Brain microvascular endothelial cell (primary cell): ENCODE measurements at regions not wholly inside any gene's neighbourhood (a gene's known extent, or its start where the extent isn't known, plus 50 kb on each side); places are given as distances from the start of the nearest gene placed in this dataset.

Experiments used
- DNase-seq: peaks from one replicate; pipeline ENCODE4 v3.0.0-alpha.2; 2020
- H3K27ac ChIP-seq: fragments of 250-450 bp; sonication (Bioruptor Pico); 2 replicates; pipeline ENCODE4 v1.5.1; 2020; ENCODE audit warnings: mild to moderate bottlenecking, moderate library complexity
- H3K27me3 ChIP-seq: fragments of 250-450 bp; sonication (Bioruptor Pico); replicated peaks from 2 replicates; pipeline ENCODE4 v1.5.1; 2020; ENCODE audit warnings: mild to moderate bottlenecking
- H3K36me3 ChIP-seq: fragments of 250-450 bp; sonication (Bioruptor Pico); replicated peaks from 2 replicates; pipeline ENCODE4 v1.5.1; 2020; ENCODE audit warnings: mild to moderate bottlenecking
- H3K4me3 ChIP-seq: 2 replicates; pipeline ENCODE4 v1.5.1; 2011; ENCODE audit warnings: low read depth, mild to moderate bottlenecking, control low read depth, low read length, moderate library complexity
- in situ Hi-C: cut with HindIII; loops from 2 replicates; pipeline ENCODE4 v1.10.0; 2017; ENCODE audit warnings: low sequenced_read_pairs, low pct_ligation_motif_present
- TF ChIP-seq, protein P1 (sequence below): IDR thresholded peaks from 2 replicates; pipeline ENCODE4 v1.5.1; 2011; ENCODE audit warnings: low read depth, mild to moderate bottlenecking, moderate library complexity, low read length, control low read depth, inconsistent platforms; ENCODE audit errors: missing control alignments

GRCh38 chr13:84417416-84417815 is 535.1 kb upstream of the SLITRK1 start:
- in situ Hi-C loops: no loop called here
- H3K27ac ChIP-seq: no peak overlapping the region
- H3K4me3 ChIP-seq: no peak overlapping the region
- DNase-seq: no peak
- H3K27me3 ChIP-seq: no peaks in the 10 kb centered on the region
- no peaks in the 10 kb centered on the region for H3K36me3 ChIP-seq
- TF ChIP-seq, protein P1, sequence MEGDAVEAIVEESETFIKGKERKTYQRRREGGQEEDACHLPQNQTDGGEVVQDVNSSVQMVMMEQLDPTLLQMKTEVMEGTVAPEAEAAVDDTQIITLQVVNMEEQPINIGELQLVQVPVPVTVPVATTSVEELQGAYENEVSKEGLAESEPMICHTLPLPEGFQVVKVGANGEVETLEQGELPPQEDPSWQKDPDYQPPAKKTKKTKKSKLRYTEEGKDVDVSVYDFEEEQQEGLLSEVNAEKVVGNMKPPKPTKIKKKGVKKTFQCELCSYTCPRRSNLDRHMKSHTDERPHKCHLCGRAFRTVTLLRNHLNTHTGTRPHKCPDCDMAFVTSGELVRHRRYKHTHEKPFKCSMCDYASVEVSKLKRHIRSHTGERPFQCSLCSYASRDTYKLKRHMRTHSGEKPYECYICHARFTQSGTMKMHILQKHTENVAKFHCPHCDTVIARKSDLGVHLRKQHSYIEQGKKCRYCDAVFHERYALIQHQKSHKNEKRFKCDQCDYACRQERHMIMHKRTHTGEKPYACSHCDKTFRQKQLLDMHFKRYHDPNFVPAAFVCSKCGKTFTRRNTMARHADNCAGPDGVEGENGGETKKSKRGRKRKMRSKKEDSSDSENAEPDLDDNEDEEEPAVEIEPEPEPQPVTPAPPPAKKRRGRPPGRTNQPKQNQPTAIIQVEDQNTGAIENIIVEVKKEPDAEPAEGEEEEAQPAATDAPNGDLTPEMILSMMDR: no peak

DNA sequence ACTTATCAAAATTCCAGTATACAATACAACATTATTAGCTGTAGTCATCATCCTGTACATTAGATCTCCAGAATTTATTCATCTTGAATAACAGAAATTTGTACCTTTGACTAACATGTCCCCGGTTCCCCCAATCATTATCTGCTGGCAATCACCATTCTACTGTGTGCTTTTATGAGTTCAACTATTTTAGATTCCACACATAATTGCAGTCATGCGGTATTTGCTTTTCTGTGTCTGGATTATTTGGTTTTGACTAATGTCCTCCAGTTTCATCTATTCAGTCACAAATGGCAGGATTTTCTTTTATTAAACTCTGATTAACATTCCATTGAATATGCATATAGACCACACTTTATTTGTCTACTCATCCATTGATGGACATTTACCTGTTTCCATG is 530.7 kb upstream of the SLITRK1 start:
- Histone ChIP-seq H3K36me3 (no peaks in the 10 kb centered on the region), H3K27ac (no peak overlapping the region), H3K27me3 (no peaks in the 10 kb centered on the region), H3K4me3 (no peak overlapping the region)
- DNase-seq: no peak
- TF ChIP-seq, protein P1: no peak
- in situ Hi-C loops: no loop called here

DNA sequence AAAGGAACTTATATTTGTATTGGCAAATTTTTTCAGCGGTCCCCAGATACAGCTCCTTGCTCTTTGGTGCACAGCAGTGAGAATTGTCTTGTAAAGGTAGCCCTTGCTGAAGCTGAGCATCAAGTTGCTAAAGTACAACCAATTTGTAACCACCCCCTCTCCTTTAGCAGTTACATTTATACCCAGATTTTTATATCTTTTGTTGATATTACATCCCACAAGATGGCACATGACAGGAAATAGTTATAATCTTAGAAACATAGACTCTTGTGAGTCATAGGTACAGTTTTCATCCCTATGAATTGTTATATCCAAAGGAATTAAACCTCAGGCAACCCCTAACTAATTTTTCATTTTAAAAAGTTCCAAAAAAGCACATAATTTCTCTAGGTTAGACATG is 523.0 kb upstream of the SLITRK1 start:
- Histone ChIP-seq H3K36me3 (no peaks in the 10 kb centered on the region), H3K27ac (no peak overlapping the region), H3K27me3 (no peaks in the 10 kb centered on the region), H3K4me3 (no peak overlapping the region)
- in situ Hi-C loops: no loop called here
- DNase-seq: no peak
- TF ChIP-seq, protein P1: no peak

GRCh38 chr13:84400706-84401105 is 518.4 kb upstream of the SLITRK1 start:
- H3K36me3 ChIP-seq: no peaks in the 10 kb centered on the region
- TF ChIP-seq, protein P1: no peak
- in situ Hi-C loops: no loop called here
- DNase-seq: peak; percentile 42
- no peak overlapping the region for H3K27ac ChIP-seq
- no peaks in the 10 kb centered on the region for H3K27me3 ChIP-seq
- H3K4me3 ChIP-seq: no peak overlapping the region

DNA sequence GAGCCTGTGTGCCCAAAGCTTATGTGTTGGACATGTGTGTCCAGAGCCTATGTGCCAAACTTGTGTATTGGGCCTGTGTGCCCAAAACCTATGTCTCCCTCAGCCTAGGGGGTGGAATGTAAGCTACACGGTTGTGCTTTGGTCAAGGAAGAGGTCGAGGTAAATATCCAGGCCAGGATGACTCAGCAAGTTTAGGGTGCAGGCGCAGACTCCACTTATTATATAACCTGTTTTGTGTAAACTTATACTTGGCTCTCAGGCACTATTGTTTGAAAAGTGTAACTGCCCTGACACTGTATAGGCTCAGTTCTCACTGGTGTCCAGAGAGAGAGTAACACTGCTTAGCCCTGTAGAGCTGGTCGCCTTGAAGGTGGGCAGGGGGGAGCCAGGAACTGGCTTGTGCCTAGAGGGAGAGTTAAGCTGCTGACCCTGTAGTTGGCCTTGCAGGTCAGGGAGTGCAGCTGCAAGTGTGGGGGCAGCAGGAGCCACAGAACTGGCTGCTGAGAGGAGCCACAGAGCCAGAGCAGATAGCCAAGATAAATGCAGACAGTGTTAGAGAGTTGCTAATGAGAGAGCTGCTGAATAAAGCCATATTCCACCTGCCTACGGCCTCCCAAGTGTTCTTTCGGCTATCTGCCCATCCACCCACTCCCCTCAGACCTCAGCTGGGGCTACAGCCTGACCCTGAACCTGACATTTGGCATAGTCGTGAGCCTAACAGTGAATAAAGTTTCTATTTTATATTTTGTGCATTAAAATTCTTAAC is 517.2 kb upstream of the SLITRK1 start:
- H3K36me3 ChIP-seq: no peaks in the 10 kb centered on the region
- DNase-seq: no peak
- no peak overlapping the region for H3K4me3 ChIP-seq
- H3K27me3 ChIP-seq: no peaks in the 10 kb centered on the region
- in situ Hi-C loops: no loop called here
- TF ChIP-seq, protein P1: no peak
- H3K27ac ChIP-seq: no peak overlapping the region

- TF ChIP-seq, protein P1: no peak
- Histone ChIP-seq H3K4me3 (no peak overlapping the region), H3K27ac (no peak overlapping the region), H3K36me3 (no peaks in the 10 kb centered on the region), H3K27me3 (no peaks in the 10 kb centered on the region)
- no peak for DNase-seq
- in situ Hi-C loops: no loop called here
Observed at GRCh38 chr13:84393981-84394625, 511.8 kb upstream of the SLITRK1 start.
